Fibroblast of skin of abdomen (primary cell): ENCODE measurements at regions not wholly inside any gene's neighbourhood (a gene's known extent, or its start where the extent isn't known, plus 50 kb on each side); places are given as distances from the start of the nearest gene placed in this dataset.

ENCODE experiments used
- DNase-seq: peaks from one replicate; pipeline ENCODE4 v3.0.0-alpha.2; 2013

DNA sequence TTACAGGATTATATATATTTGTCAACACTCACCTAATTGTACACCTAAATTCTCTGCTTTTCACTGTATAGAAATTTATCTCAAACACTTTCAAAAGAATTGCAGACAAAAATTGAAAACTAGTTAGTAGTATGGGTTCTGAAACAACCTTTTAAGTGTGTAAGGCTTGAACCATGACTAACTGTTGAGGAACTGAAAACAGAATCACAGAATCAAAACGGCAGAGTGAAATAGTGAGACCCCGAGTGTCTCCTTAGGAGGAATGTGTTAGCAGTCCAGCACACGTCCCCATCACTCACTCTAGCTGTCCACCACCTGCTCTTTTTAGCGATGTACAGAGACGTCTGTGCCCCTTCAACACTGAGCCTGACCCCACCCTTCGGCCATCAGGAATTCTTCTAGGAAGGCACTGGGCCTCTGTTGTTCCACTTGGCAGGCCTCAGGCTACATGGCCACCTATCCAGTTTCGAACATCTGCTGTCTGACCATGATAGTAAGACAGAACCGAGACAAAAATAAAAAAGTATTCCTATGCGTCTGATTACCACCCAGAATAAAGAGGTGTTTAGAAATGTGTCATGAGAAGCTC, 227.4 kb downstream of the C6orf118 start:
- DNase-seq, result no peak

DNA sequence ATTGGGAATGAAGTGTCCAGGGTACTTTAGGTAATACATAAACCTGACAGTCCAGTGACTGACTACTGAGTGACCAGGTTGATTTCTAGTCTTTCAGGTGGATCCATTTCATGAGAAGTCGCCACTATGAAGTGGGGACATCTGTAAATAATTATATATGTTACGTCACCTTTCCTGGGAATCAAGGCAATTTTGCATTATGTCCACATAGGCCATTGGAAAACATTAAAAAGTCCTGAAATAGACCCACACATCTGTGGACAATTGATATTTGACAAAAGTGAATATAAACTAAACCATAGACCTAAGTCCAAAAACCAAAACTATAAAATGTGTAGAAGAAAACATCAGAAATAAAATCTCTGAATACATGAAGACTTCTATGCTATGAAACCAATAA, 231.5 kb downstream of the C6orf118 start:
- DNase-seq, result no peak

DNA sequence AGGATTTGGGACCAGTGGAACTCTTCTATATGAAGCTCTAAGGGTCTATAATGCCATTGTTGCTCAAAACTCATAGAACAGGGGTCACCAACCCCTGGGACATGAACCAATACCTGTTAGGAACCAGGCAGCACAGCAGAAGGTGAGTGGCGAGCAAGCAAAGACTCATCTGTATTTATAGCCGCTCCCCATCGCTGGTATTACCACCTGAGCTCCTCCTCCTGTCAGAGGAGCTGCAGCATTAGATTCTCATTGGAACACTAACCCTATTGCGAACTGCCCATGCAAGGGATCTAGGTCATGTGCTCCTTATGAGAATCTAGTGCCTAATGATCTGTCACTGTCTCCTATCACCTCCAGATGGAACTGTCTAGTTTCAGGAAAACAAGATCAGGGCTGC, 237.5 kb downstream of the C6orf118 start:
- DNase-seq, result no peak

DNA sequence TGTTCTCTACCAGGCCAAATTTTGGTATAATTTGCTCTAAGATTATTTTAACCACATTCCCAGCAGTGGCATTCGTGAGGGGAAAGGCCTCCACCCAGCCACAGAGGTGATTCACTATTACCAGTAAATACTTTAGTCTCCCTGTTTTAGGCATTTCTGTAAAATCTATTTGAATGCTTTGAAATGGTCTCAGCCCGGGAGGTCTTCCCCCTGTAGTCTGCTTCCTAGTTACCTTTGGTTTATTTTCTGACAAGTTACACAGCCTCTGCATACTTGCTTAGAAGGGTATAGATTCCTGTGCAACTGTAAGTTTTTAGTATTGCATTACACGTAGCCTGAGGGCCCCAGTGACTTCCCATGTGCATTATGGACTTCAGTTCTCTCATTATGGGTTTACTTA, 248.7 kb downstream of the C6orf118 start:
- DNase-seq, result peak; percentile 10

DNA sequence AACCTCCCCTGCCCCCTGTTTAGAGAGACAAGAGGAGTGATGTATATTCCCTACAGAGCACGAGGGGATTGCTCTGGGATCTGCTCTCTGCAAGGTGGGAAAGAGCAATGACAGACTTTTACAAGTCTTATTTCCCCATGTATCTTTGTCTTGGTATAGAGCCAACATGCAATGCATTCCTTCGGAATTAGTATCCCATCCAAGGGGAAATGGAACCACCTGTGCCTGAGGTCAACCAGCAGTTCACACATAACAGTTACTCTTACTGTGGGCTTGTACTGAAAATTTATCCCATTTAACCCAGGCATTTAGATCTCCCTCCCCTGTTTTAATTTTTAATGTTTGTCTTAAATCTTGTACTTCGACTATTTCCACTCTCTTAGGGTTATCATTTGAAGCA, 250.4 kb downstream of the C6orf118 start:
- peak; percentile 39 for DNase-seq

DNA sequence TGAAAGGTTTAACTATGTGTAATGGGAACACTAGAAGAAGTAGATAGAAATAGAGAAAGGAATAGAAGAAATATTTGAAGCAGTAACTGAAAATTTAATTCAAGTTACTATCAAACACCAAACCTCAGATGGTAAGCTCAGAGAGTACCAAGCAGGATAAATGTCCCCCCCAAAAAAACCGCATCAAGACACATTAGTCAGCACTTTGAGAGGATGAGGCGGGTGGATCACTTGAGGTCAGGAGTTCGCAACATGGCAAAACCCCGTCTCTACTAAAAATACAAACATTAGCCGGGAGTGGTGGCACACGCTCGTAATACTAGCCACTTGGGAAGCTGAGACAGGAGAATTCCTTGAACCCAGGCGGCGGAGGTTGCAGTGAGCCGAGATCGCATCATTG, 253.1 kb downstream of the C6orf118 start:
- no peak for DNase-seq

DNA sequence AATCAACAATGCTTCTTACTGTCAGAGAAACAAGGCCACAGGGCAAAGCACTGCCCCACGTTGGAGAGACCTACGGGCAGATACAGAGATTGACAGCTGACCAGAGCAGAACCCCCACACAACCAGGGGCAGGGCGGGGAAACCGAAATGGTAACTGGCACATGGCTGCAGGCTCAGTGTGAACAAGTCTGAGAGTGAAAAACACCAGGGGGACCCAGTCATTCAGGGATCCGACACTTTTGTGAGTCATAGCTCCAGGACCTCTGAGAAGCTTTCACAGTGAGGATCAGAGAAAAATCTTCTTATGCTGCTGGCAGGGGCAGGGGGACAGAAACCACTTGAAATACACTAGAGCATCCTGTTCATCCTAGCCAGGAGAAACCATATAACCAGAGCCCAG, 254.2 kb downstream of the C6orf118 start:
- DNase-seq, result peak; percentile 14

DNA sequence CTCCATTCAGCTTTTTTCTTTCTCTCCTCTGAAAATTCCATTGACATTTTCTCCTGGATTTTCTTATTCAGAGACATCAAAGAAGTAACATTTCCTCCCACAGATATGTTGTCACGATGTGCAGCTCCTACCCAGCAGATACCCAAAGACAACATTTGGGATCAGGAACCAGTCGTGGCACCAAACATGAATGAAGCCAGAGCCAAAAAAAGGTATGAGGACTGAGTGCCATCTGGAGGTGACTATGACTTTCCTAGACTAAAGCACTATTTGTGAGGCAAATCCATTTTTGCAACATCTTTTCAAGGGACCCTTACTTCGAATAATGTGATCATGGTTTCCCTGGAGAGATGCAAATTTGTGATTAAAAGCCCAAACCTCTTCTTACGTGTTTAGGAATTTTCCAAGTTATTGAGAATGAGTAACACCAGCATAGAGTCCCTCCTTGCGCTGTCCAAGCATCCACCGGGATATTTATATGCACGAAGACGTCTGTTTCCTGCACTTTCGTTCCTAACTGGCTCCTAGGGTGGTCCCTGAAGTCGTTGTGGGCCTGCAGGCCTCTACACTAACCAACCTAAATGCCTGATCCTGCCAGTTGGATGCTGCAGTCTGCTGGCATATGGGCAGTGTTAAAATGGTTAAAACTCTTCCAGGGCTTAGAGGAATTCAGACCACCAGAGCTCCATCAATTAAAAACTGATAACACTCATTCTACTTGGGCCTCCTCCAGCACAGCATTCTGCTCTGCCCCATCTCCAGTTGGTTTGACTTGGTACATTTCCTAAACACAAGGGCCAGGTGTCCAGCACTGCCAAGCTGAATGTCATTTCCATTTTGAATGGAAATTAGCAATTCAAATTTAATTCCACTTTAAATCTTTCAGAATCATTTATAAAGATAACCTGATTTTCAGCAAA, 256.6 kb downstream of the C6orf118 start:
- DNase-seq, result no peak

DNA sequence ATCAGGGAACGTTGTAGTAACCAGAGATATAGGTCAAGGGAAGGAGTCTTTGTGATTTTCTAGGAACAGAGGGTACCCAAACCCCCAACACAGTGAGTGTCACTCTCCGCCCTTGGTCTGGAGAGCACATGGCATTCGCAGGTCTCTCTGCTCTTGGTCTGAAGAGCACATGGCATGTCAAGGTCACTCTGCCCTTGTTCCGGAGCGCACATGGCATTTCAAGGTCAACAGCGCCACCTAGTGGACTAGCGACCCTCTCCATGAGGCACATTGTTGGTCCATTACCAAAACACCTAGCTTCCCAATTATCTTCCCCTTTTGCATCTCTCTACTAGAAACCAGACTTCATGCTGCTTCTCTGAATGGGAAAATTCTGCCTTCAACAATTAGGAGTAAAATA, 260.0 kb downstream of the C6orf118 start:
- no peak for DNase-seq

DNA sequence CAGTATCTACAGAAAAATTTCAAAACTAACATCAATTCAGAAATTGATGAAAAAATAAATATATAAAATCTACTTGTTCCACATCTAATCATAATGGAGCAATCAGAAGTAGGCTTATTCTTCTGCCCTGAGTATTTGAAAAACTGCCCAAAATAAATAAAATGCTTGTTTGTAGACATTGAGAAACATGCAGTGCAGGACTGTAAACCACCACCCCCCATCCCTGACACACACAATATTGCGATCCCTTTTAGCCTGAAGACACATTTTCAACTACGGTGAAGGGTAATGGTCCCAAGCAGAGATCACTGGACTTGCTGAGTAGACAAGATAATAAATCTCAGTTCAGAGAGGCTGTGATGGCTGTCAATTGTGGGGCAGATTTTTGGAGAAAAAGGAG, 261.5 kb downstream of the C6orf118 start:
- DNase-seq, result no peak

DNA sequence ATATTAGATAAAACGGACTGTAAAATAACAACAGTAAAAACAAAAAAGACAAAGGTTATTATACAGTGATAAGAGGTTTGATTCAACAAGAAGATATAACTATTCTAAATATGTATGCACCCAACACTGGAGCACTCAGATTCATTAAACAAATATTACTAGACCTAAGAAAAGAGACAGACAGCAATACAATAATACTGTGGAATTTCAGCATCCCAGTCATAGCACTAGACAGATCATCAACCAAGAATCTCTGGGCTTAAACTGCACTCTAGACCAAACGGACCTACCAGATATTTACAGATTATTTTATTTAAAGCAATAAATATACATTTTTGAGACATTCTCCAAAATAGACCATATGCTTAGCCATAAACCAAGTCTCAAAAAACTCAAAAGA, 263.8 kb downstream of the C6orf118 start:
- no peak for DNase-seq

DNA sequence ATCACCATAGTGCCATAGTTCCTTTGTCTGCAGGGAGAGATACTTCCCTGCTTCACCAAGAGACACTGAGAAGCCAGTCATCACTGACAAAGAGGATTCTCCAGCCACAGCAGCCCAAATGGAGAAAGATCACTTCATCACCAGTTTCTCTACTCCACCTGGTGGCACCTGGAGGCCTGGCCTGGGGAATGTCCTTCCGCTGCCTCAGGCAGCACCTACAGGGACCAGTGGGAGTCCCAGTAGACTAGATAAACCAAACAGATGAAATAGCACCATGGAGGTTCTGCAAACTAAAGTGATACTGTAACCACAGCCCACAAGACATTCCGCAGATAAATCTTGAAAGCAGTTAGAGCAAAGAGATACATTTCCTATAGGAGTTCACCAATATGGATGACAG, 266.5 kb downstream of the C6orf118 start:
- DNase-seq, result no peak

DNA sequence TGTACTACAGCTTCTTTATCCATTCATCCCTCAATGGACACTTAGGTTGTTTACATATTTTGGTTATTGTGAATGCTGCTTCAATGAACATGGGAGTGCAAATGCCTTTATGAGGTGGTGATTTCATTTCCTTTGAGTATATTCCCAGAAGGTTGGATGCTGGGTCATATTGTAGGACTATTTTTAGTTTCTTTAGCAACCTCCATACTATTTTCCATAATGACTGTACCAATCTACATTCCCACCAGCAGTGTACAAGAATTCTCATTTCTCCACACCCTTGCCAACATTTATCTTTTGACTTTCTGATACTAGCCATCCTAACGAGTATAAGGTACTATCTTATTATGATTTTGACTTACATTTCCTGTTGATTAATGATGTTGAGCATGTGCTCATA, 269.0 kb downstream of the C6orf118 start:
- DNase-seq, result no peak

DNA sequence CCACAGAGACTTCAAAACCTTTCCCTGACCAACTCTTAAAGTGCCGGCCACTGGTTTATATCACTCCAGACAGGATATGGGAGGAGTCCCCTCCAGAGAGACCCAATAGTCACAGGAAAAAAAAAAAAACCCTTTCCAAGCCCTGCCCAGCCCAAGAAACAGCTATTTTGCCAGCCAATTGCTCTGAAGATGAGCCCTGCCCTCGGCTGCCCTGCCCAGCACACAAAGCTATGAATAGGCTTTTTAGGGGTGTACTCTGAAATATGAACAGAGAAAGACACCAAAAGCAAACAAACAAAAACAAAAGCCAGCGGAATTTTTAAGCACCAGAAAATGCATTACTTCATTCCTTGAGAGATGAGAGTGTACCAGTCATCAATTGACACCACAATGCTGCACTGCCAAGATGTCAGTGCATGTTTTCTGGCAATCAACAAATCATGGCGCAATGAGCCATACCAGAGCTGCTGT, 275.1 kb downstream of the C6orf118 start:
- DNase-seq, result no peak

DNA sequence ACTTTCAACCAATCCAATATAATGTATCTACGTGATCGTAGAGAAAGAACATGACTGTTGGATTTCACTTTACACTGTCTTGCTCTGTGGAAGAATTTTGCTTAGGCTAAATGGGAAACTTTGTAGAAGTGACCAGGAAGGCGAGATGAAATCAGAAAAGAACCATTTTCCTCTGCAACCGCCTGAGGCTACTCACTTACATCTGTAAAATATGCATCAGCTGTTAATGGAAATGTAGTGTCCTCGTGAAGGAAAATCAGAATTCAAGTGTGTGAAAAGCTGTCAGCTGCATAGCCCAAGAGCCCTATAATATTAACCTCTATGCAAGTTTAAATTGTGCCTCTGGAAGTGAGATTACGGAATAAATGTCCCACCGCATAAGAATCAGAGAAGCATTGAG, 277.9 kb downstream of the C6orf118 start:
- DNase-seq, result no peak

DNA sequence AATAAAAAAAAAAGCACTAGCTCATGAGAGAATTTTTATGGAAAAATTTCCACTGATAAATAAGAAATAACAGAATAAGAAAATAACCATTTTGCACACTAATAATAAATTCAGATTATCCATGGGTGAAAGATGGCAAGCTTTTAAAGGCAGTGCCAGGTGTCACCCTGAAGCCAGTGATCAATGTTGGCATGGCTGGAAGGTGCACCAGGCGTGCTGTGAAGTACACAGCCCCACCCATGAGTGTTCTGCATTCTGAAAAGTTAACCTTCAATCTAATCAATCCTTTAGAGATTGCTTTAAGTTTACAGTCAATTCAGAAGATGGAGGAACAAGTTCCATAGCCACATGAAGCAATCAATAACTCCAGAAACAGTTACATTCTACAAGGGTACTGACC, 284.4 kb downstream of the C6orf118 start:
- DNase-seq, result no peak

DNA sequence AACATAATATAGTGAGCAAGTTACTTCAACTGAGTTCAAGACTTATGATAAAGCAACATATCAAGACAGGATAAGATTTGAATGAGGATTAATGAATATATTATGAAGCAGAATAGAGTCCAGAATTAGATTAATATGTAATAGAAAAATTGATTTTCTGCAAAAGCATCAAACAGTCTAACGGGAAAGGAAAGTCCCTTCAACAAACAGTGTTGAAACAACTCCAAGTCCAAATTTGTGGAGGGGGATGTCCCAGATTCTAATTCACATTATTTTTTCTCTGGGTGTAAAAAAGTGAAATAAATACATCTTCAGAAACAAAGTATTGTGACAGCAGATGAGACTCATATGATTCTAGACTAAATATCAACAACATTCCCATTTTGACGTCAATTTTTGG, 289.7 kb downstream of the C6orf118 start:
- no peak for DNase-seq

DNA sequence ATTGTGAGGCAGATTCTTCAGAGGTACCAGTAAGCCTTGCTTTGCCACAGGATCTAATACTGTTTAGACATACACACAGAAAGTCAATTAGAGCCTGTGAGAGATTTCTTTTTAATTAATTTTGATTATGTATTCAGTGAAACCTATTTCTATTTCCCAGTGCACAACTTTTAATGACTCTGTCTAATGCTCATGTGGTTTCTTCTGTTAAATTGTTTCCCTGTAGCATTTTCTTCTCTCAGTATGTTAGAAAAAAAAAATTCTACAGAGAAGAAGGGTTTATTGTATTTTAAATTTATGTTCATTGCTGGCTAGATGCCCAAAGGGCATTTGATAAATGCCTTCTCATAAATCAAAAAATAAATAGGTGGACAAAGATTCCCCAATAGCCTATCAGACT, 293.7 kb downstream of the C6orf118 start:
- DNase-seq, result no peak

DNA sequence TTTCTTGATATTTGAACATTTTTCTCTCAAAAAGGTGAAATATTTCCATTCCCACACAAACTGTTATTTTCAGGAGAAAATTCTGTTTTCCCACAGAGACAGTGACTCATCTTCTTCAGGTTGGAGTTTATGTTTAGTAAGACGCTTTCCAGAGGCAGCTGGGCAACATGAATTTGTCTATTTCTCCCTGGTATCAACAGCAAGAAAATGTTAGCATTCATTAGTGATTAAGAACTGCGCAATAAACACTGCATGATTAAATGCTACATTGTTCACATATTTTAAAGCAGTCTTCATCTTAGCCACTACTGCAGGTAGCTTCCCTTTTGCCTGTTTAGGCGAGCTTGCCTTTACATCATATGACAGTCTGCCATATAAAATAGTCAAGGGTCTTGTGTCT, 295.7 kb downstream of the C6orf118 start:
- peak; percentile 2 for DNase-seq

DNA sequence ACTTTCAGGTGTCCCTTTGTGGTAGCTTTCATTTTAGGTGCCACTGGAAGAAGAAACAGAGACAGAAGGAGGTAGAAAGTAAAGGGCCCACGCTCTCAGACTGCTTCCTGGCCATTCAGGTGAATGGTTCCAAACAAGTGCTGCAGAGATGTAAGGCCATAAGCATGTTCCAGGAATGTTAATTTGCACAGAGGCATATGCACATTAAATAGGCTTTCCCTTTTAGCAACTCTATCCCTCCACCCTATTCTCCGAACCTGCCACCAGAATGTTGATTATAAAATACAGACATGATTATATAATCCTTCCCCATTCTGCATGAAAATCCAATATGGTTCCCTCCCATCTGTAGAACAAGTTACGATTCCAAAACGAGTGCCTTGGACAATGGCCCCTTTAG, 297.2 kb downstream of the C6orf118 start:
- DNase-seq, result no peak

DNA sequence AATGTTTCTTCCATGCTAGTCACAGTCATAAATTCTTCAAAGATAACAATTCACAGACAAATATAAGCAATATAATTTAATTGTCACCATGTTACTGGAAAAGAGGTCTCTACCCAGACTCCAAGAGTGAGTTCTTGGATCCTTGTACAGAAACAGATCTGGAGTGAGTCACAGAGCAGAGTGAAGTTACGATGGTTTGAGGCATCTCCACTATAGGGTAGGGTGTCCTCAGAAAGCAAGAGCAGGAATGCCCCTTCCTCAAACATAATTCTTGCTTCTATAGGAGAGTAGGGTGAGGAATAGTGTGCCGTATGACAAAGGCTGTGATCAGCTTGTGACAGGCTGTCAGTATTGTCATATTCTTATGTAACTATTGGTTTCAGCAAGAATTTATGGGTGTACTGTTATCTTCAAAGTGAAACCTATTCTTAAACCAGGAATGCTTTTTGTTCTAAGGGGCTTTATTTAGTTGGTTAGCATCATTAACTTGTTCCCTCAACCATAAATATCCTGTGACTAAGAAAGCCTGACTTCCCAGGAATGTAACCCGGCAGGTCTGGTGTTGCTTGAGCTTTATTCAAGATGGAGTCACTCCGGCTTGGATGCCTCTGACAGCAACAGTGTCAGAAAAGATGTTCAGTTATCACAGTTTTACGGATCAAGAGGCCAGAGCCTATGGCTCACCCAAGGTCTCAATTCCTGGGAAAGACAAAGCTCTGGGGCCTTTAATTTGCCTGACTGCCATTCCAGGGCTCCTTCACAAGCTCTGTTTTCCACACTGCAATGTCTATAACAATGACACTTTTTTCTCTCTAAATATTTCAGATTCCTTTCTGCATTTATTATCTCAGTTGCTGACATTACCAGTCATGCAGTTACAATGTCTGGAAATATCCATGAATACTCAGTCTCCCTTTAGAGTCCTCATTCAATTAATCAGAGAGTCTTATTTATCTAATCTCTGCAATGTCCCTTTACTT, 298.6 kb downstream of the C6orf118 start:
- peak; percentile 54 for DNase-seq

DNA sequence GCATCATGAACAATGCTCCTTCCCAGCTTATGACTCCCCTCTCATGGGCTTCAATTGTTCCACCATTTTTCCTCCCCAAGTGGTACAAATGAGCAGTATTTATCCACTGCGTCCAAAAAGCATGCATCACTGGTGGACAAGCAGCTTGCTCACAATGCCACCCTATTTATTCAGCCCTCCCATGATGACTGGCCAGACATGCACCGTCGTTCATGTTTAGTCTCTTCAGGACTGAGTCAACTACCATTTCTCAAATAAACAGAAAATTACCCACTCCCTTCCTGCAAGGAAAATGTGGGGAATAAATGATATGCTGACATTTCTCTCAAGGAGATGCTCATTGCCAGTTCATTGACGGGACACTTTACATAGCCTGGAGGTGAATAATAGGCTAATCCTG, 300.4 kb downstream of the C6orf118 start:
- no peak for DNase-seq

DNA sequence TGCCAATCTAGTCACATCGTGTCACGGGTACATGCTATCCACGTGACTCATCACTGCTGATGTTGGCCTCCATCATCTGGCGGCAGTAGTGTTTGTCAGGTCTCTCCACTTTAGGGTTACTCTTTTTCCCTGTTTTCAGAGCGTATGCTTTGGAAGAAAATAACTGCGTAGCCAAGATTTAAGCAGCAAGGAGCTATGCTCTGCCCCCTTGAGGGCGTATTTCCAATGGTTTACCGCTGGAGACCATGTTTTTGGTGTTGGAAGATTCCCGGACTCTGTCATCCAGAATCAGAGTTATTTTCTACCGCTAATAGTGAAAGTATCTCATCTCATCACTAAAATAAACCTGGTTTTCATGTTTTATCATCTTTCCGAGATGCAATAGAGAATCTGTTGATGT, 306.5 kb downstream of the C6orf118 start:
- DNase-seq, result no peak
